Bronchial epithelial cell (primary cell): ENCODE measurements at regions not wholly inside any gene's neighbourhood (a gene's known extent, or its start where the extent isn't known, plus 50 kb on each side); places are given as distances from the start of the nearest gene placed in this dataset.

Source experiments
- DNase-seq: peaks from one replicate; pipeline ENCODE4 v3.0.0-alpha.2; 2010; ENCODE audit warnings: low read depth
- FAIRE-seq: peaks from 2 replicates; lab custom pipeline; 2011; peaks lifted over from hg19 to GRCh38; lab: Jason Lieb, UNC
- H3K27me3 ChIP-seq: 2 replicates; pipeline ENCODE4 v1.5.1; 2011; ENCODE audit warnings: low read length; ENCODE audit not compliant: control insufficient read depth, insufficient read depth
- H3K36me3 ChIP-seq: 2 replicates; pipeline ENCODE4 v1.5.1; 2011; ENCODE audit warnings: low read length; ENCODE audit not compliant: control insufficient read depth, insufficient read depth
- H3K4me3 ChIP-seq: 2 replicates; pipeline ENCODE4 v1.5.1; 2011; ENCODE audit warnings: mild to moderate bottlenecking, low read depth, low read length, control low read depth
- TF ChIP-seq, protein P1 (sequence below): IDR thresholded peaks from 2 replicates; pipeline ENCODE4 v1.5.1; 2011; ENCODE audit warnings: mild to moderate bottlenecking, moderate library complexity, low read length, control low read depth, inconsistent platforms; ENCODE audit not compliant: insufficient read depth, severe bottlenecking

DNA sequence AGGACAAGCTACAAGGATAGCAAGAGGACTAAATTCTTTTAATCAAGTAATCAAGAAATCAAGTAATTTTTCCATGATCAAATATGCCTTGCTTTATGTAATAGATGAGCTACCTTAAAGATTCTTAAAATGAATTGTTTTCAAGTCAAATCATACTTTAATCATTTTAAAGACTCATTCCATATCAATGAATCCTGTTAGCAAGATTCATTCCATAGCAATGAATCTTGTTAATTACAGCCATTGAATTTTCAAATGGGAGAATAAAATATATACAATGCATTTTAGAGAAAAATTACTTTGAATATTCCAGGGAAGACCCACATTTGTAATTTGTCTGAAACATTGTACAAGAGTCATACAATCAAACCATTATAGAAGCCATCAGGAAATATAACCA, 145.7 kb downstream of the RFX6 start:
- TF ChIP-seq, protein P1, sequence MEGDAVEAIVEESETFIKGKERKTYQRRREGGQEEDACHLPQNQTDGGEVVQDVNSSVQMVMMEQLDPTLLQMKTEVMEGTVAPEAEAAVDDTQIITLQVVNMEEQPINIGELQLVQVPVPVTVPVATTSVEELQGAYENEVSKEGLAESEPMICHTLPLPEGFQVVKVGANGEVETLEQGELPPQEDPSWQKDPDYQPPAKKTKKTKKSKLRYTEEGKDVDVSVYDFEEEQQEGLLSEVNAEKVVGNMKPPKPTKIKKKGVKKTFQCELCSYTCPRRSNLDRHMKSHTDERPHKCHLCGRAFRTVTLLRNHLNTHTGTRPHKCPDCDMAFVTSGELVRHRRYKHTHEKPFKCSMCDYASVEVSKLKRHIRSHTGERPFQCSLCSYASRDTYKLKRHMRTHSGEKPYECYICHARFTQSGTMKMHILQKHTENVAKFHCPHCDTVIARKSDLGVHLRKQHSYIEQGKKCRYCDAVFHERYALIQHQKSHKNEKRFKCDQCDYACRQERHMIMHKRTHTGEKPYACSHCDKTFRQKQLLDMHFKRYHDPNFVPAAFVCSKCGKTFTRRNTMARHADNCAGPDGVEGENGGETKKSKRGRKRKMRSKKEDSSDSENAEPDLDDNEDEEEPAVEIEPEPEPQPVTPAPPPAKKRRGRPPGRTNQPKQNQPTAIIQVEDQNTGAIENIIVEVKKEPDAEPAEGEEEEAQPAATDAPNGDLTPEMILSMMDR = no peak
- Histone ChIP-seq H3K27me3 (no peaks in the 10 kb centered on the region), H3K4me3 (no peak overlapping the region), H3K36me3 (no peaks in the 10 kb centered on the region)
- FAIRE-seq = no peak
- peak; percentile 17 for DNase-seq

DNA sequence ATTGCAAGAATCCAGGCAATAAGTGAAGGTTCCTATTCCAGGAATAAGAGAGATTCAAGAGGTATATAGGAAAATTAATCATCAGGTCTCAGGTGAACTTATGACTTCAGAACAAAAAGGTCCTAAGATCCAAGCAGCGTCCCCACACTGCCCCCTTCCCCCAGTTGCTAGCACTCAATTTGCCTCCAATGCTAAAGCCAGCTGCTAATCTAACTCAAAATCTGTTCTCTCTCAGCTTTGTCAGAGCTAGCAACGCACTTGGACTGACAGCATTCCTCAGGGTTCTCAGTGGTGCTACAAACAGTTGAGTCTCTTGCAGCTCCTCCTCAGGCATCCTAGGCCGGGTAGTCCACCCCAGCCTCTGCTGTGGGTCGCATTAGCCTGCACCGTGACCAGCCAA, 148.3 kb downstream of the RFX6 start:
- TF ChIP-seq, protein P1 = no peak
- DNase-seq (no peak), FAIRE-seq (no peak)
- no peaks in the 10 kb centered on the region for H3K27me3 ChIP-seq
- no peak overlapping the region for H3K4me3 ChIP-seq
- H3K36me3 ChIP-seq = no peaks in the 10 kb centered on the region

DNA sequence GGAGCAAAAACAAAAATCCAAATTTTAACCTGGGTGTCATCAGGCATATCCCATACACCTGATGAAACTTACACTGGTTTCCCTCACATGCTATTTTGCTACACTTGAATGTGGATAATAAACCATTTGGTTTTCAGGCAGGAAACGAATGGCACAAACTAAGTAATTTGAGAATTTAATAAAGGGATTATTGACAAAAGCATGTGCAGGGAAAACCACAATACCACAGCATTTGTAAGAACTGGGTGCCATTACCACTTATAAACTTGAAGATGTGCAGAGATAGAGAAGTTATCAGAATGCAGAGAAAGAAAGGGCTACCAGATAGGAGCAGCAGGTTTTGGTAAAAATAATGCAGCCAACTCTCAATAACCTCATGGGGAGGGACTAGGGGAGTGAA, 151.2 kb downstream of the RFX6 start:
- no peak for DNase-seq
- FAIRE-seq = no peak
- H3K36me3 ChIP-seq = no peaks in the 10 kb centered on the region
- no peaks in the 10 kb centered on the region for H3K27me3 ChIP-seq
- H3K4me3 ChIP-seq = no peak overlapping the region
- TF ChIP-seq, protein P1 = no peak

DNA sequence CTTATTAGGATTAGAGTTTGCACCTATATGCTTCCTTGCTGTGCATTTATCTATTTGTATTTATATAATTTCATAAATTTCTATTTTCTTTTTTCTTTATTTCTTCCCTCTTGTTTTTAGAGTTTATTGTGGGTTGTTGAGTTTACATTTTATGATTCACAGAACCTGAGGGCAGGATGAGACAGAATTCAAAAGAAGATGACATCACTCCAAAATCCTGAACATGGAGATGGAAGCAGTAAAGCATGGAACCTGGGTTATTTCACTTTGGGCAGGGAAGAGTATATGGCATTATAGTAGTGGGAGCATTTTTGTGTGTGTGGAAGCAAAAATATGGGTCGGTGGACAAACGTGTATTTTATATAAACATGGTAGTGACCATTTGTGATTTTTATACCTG, 157.5 kb downstream of the RFX6 start:
- FAIRE-seq (no peak), DNase-seq (peak; percentile 37)
- TF ChIP-seq, protein P1 = no peak
- no peak overlapping the region for H3K4me3 ChIP-seq
- H3K27me3 ChIP-seq = no peaks in the 10 kb centered on the region
- no peaks in the 10 kb centered on the region for H3K36me3 ChIP-seq

DNA sequence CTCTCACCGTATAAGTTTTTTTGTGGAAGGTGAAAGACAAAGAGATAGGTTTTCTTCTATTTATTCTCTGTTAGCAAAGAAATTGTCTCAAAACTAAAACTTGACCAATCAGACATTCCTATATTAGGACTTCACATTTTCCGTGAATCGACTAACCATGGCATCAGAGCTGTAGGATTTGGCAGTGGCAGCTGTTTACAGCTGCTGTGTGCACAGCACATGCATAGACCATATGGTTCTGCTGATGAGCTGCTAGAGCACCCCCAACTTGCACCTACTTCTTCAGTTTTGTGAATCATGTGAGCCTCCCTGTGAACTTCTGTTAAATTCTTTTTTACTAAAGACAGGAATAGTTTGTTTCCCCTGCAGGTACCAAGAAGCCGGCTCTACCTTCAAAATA, 157.9 kb downstream of the RFX6 start:
- no peak for DNase-seq
- Histone ChIP-seq H3K27me3 (no peaks in the 10 kb centered on the region), H3K36me3 (no peaks in the 10 kb centered on the region), H3K4me3 (no peak overlapping the region)
- TF ChIP-seq, protein P1 = no peak
- FAIRE-seq = no peak

DNA sequence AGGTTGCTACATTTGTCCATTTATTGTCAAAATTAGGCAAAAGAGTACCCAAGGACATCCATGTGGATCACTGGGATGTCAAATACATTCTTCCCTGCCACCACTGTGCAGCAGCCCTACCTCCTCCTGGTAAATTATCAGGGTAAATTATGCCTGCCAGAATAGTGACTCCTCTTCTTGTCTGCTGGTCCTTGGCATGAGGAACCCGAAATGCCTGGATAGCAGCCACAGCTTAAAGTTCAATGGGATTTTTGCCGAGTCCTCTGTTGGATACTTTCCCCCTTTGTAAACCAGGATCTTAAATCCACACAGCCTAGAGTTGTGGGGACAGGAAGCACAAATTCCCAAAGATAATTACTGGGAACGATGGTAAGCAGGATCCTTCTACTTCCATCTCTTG, 173.3 kb downstream of the RFX6 start:
- FAIRE-seq (no peak), DNase-seq (no peak)
- Histone ChIP-seq H3K36me3 (no peaks in the 10 kb centered on the region), H3K27me3 (no peaks in the 10 kb centered on the region), H3K4me3 (no peak overlapping the region)
- TF ChIP-seq, protein P1 = no peak
